GM12878 (cell line): ENCODE measurements at regions not wholly inside any gene's neighbourhood (a gene's known extent, or its start where the extent isn't known, plus 50 kb on each side); places are given as distances from the start of the nearest gene placed in this dataset.

Experiments
- ATAC-seq: fragments of 200-7000 bp; cut with Tn5 transposase; 3 replicates; pipeline ENCODE4 v1.9.1; 2020; ENCODE audit warnings: mild to moderate bottlenecking, moderate library complexity
- BruUV-seq: library from RNA; stranded (reverse); fragments of 400-500 nt; replicated peaks from 2 replicates; lab custom pipeline; 2021; lab: Mats Ljungman, UMichigan
- CTCF ChIA-PET: fragments of 300-600 bp; sonication (Branson Sonifier 250); formaldehyde crosslinking; extraction: SDS; loops from one replicate; lab custom pipeline; 2021; ENCODE audit warnings: inconsistent platforms; lab: Yijun Ruan, JAX
- POLR2A ChIA-PET: fragments of 350-600 bp; formaldehyde crosslinking; extraction: SDS; loops from one replicate; lab custom pipeline; 2021; ENCODE audit warnings: inconsistent platforms; lab: Charles Lee
- RAD21 ChIA-PET: fragments of 300-600 bp; sonication (Branson Sonifier 250); formaldehyde crosslinking; loops from one replicate; lab custom pipeline; 2023; ENCODE audit warnings: antibody characterized with exemption; ENCODE audit not compliant: unreplicated experiment; lab: Charles Lee
- SMC1A ChIA-PET: fragments of 300-600 bp; sonication (Branson Sonifier 250); formaldehyde crosslinking; loops from one replicate; lab custom pipeline; 2023; ENCODE audit not compliant: unreplicated experiment, uncharacterized antibody; lab: Charles Lee
- DNase-seq: peaks from one replicate; pipeline ENCODE4 v3.0.0-alpha.2; 2011; ENCODE audit warnings: low read depth, low spot score
- FAIRE-seq: peaks from 3 replicates; lab custom pipeline; 2011; peaks lifted over from hg19 to GRCh38; lab: Jason Lieb, UNC
- H2AFZ ChIP-seq: 2 replicates; pipeline ENCODE4 v1.6.0; 2011; ENCODE audit warnings: low read depth, low read length, control low read depth; ENCODE audit not compliant: control insufficient read depth
- H3K27ac ChIP-seq: 2 replicates; pipeline ENCODE4 v1.5.1; 2011; ENCODE audit warnings: control low read depth; ENCODE audit not compliant: control insufficient read depth, insufficient read depth
- H3K27me3 ChIP-seq, 2 experiments: replicated peaks in 1 of 2; 2 replicates each; pipeline versions ENCODE4 v1.6.0 to v1.6.1; 2011; ENCODE audit warnings: low read length in 1 of 2; ENCODE audit not compliant: control insufficient read depth in 2 of 2, insufficient read depth in 2 of 2
- H3K36me3 ChIP-seq, 2 experiments: 2 replicates each; pipeline ENCODE4 v1.5.1; 2011; ENCODE audit warnings: low read length in 1 of 2; ENCODE audit not compliant: control insufficient read depth in 2 of 2, insufficient read depth in 2 of 2
- H3K4me1 ChIP-seq: 2 replicates; pipeline ENCODE4 v1.6.1; 2011; ENCODE audit warnings: mild to moderate bottlenecking, low read length, moderate library complexity, mixed read lengths; ENCODE audit not compliant: control insufficient read depth, insufficient read depth
- H3K4me2 ChIP-seq: 2 replicates; pipeline ENCODE4 v1.6.0; 2011; ENCODE audit warnings: control low read depth; ENCODE audit not compliant: control insufficient read depth, insufficient read depth
- H3K4me3 ChIP-seq: fragments of 200-600 bp; sonication (generic); 2 replicates; pipeline ENCODE4 v1.5.1; 2016
- H3K79me2 ChIP-seq: 2 replicates; pipeline ENCODE4 v1.6.0; 2011; ENCODE audit warnings: low read length; ENCODE audit not compliant: control insufficient read depth, insufficient read depth
- H3K9ac ChIP-seq: 2 replicates; pipeline ENCODE4 v1.8.0; 2011; ENCODE audit warnings: low read length, control low read depth, mixed read lengths; ENCODE audit not compliant: control insufficient read depth, insufficient read depth
- H3K9me3 ChIP-seq: replicated peaks from 3 replicates; pipeline ENCODE4 v1.5.1; 2011; ENCODE audit warnings: mild to moderate bottlenecking, low read length; ENCODE audit not compliant: control insufficient read depth, insufficient read depth
- H4K20me1 ChIP-seq: 2 replicates; pipeline ENCODE4 v1.6.0; 2011; ENCODE audit not compliant: control insufficient read depth, insufficient read depth
- ATF7 ChIP-seq: fragments of 450-650 bp; IDR thresholded peaks from 2 replicates; pipeline ENCODE4 v1.6.1; 2016; ENCODE audit warnings: low read depth, mild to moderate bottlenecking
- CHD4 ChIP-seq: fragments of 200-600 bp; sonication (generic); IDR thresholded peaks from 2 replicates; pipeline ENCODE4 v1.6.1; 2016; ENCODE audit warnings: mild to moderate bottlenecking
- DPF2 ChIP-seq: fragments of 450-650 bp; IDR thresholded peaks from 2 replicates; pipeline ENCODE4 v1.6.1; 2017; ENCODE audit warnings: mild to moderate bottlenecking
- HDAC2 ChIP-seq: fragments of 200-600 bp; sonication (generic); IDR thresholded peaks from 2 replicates; pipeline ENCODE4 v1.6.1; 2017
- HDGF ChIP-seq: fragments of 450-650 bp; IDR thresholded peaks from 2 replicates; pipeline ENCODE4 v1.6.1; 2016; ENCODE audit warnings: antibody characterized with exemption
- IKZF1 ChIP-seq: fragments of 450-650 bp; conservative IDR thresholded peaks from 2 replicates; pipeline ENCODE4 v1.6.1; 2017; ENCODE audit warnings: antibody characterized with exemption, mild to moderate bottlenecking
- MEF2A ChIP-seq: IDR thresholded peaks from 2 replicates; pipeline ENCODE4 v1.6.1; 2011; ENCODE audit warnings: low read depth, mild to moderate bottlenecking, low read length, moderate library complexity; ENCODE audit not compliant: insufficient read depth
- MTA3 ChIP-seq: IDR thresholded peaks from 2 replicates; pipeline ENCODE4 v1.6.1; 2012; ENCODE audit warnings: low read length, inconsistent platforms, borderline replicate concordance
- MYB ChIP-seq: fragments of 150-350 bp; IDR thresholded peaks from 2 replicates; pipeline ENCODE4 v1.6.1; 2014; ENCODE audit warnings: mild to moderate bottlenecking, low read depth, low read length, borderline replicate concordance
- PML ChIP-seq: IDR thresholded peaks from 2 replicates; pipeline ENCODE4 v1.6.1; 2012; ENCODE audit warnings: low read length, inconsistent platforms
- POLR2A ChIP-seq: IDR thresholded peaks from 2 replicates; pipeline ENCODE4 v1.6.1; 2011; ENCODE audit warnings: low read depth, mild to moderate bottlenecking, low read length
- POLR2AphosphoS5 ChIP-seq: IDR thresholded peaks from 2 replicates; pipeline ENCODE4 v1.6.1; 2011; ENCODE audit warnings: mild to moderate bottlenecking, low read length, inconsistent platforms
- RELA ChIP-seq: fragments of 450-650 bp; IDR thresholded peaks from 2 replicates; pipeline ENCODE4 v1.8.0; 2014; ENCODE audit warnings: borderline replicate concordance; ENCODE audit not compliant: partially characterized antibody
- RFX5 ChIP-seq: IDR thresholded peaks from 2 replicates; pipeline ENCODE4 v1.6.1; 2011; ENCODE audit warnings: low read depth, low read length, improper control_type of control experiment
- SMC3 ChIP-seq: IDR thresholded peaks from 2 replicates; pipeline ENCODE4 v1.6.1; 2011; ENCODE audit warnings: low read length, improper control_type of control experiment, borderline replicate concordance
- YY1 ChIP-seq: IDR thresholded peaks from 2 replicates; pipeline ENCODE4 v1.6.1; 2011; ENCODE audit warnings: low read depth, mild to moderate bottlenecking, low read length
- ZBED1 ChIP-seq: IDR thresholded peaks from 2 replicates; pipeline ENCODE4 v1.6.1; 2016; ENCODE audit warnings: borderline replicate concordance
- WGBS: methylation state at CpG from one replicate; pipeline ENCODE4 v1.1.6; 2016; ENCODE audit warnings: low lambda C conversion rate; ENCODE audit not compliant: insufficient replicate concordance, insufficient coverage; ENCODE audit errors: missing lambda C conversion rate; 5-methylcytosine and 5-hydroxymethylcytosine counted together
- in situ Hi-C: fragments of 300-500 bp; cut with MboI; formaldehyde crosslinking; loops from 9 replicates; pipeline ENCODE4 v1.14.3; 2018; ENCODE audit warnings: mixed read lengths
- intact Hi-C: fragments of 100-400 bp; cut with micrococcal nuclease; formaldehyde crosslinking; loops from one replicate; pipeline ENCODE4 v1.14.2; 2022; ENCODE audit not compliant: unreplicated experiment
- TF ChIP-seq, protein P1 (sequence below): IDR thresholded peaks from 2 replicates; pipeline ENCODE4 v1.6.1; 2012; ENCODE audit warnings: low read depth, low read length, improper control_type of control experiment
- TF ChIP-seq, protein P2 (sequence below): fragments of 450-650 bp; IDR thresholded peaks from 2 replicates; pipeline ENCODE4 v1.6.1; 2016; ENCODE audit warnings: mild to moderate bottlenecking
- TF ChIP-seq, protein P3 (sequence below): fragments of 150-350 bp; IDR thresholded peaks from 2 replicates; pipeline ENCODE4 v1.6.1; 2016; ENCODE audit warnings: low read depth, low read length

DNA sequence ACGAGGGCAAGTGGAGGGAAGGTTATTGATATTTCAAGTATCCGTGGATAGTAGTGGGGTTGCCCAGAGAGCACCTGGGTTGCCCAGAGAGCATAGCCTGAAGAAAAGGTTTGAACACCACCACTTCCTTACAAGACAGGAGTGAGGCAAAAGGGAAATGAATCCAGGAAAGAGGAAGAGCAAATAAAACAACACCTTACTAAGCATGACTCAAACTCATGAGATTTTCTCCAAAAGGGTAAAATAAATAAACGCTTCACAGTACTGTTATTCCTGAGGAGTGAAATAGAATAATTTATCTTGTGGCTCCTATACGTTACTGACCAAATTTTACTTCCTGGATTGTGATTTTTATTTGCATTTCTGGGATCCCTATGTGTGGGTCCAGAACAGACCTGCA lies 65.2 kb upstream of the PTPRD start:
- Histone ChIP-seq H4K20me1 (no peaks in the 10 kb centered on the region), H3K79me2 (no peaks in the 10 kb centered on the region), H3K36me3 (no peaks in the 10 kb centered on the region), H3K4me1 (no peaks in the 10 kb centered on the region), H3K27me3 (no peaks in the 10 kb centered on the region), H2AFZ (no peak overlapping the region), H3K4me2 (no peak overlapping the region), H3K9ac (no peak overlapping the region), H3K4me3 (no peak overlapping the region), H3K27ac (no peak overlapping the region), H3K9me3 (no peaks in the 10 kb centered on the region)
- intact Hi-C loops = no loop called here
- in situ Hi-C loops = no loop called here
- ATAC-seq (no peak), DNase-seq (no peak), FAIRE-seq (no peak)
- 9% methylated on average over 4 of the region's 4 CpGs for WGBS
- ChIA-PET CTCF (no interaction called here), POLR2A (no interaction called here), RAD21 (no interaction called here), SMC1A (no interaction called here)
- TF ChIP-seq RFX5 (no peak), MEF2A (no peak), MYB (no peak), POLR2A (no peak), PML (no peak), SMC3 (no peak), RELA (no peak), POLR2AphosphoS5 (no peak), HDAC2 (no peak), MTA3 (no peak), CHD4 (no peak), ZBED1 (no peak), ATF7 (no peak), HDGF (no peak), IKZF1 (no peak), DPF2 (no peak), YY1 (no peak)
- TF ChIP-seq, protein P1, sequence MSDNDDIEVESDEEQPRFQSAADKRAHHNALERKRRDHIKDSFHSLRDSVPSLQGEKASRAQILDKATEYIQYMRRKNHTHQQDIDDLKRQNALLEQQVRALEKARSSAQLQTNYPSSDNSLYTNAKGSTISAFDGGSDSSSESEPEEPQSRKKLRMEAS = no peak
- TF ChIP-seq, protein P2, sequence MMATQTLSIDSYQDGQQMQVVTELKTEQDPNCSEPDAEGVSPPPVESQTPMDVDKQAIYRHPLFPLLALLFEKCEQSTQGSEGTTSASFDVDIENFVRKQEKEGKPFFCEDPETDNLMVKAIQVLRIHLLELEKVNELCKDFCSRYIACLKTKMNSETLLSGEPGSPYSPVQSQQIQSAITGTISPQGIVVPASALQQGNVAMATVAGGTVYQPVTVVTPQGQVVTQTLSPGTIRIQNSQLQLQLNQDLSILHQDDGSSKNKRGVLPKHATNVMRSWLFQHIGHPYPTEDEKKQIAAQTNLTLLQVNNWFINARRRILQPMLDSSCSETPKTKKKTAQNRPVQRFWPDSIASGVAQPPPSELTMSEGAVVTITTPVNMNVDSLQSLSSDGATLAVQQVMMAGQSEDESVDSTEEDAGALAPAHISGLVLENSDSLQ = no peak
- TF ChIP-seq, protein P3, sequence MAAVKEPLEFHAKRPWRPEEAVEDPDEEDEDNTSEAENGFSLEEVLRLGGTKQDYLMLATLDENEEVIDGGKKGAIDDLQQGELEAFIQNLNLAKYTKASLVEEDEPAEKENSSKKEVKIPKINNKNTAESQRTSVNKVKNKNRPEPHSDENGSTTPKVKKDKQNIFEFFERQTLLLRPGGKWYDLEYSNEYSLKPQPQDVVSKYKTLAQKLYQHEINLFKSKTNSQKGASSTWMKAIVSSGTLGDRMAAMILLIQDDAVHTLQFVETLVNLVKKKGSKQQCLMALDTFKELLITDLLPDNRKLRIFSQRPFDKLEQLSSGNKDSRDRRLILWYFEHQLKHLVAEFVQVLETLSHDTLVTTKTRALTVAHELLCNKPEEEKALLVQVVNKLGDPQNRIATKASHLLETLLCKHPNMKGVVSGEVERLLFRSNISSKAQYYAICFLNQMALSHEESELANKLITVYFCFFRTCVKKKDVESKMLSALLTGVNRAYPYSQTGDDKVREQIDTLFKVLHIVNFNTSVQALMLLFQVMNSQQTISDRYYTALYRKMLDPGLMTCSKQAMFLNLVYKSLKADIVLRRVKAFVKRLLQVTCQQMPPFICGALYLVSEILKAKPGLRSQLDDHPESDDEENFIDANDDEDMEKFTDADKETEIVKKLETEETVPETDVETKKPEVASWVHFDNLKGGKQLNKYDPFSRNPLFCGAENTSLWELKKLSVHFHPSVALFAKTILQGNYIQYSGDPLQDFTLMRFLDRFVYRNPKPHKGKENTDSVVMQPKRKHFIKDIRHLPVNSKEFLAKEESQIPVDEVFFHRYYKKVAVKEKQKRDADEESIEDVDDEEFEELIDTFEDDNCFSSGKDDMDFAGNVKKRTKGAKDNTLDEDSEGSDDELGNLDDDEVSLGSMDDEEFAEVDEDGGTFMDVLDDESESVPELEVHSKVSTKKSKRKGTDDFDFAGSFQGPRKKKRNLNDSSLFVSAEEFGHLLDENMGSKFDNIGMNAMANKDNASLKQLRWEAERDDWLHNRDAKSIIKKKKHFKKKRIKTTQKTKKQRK = no peak
- BruUV-seq = no TSS peak
